GM12878 (cell line): ENCODE measurements at regions not wholly inside any gene's neighbourhood (a gene's known extent, or its start where the extent isn't known, plus 50 kb on each side); places are given as distances from the start of the nearest gene placed in this dataset.

Experiments used
- ATAC-seq: fragments of 200-7000 bp; cut with Tn5 transposase; 3 replicates; pipeline ENCODE4 v1.9.1; 2020; ENCODE audit warnings: mild to moderate bottlenecking, moderate library complexity
- BruUV-seq: library from RNA; stranded (reverse); fragments of 400-500 nt; replicated peaks from 2 replicates; lab custom pipeline; 2021; lab: Mats Ljungman, UMichigan
- CTCF ChIA-PET: fragments of 300-600 bp; sonication (Branson Sonifier 250); formaldehyde crosslinking; extraction: SDS; loops from one replicate; lab custom pipeline; 2021; ENCODE audit warnings: inconsistent platforms; lab: Yijun Ruan, JAX
- POLR2A ChIA-PET: fragments of 350-600 bp; formaldehyde crosslinking; extraction: SDS; loops from one replicate; lab custom pipeline; 2021; ENCODE audit warnings: inconsistent platforms; lab: Charles Lee
- RAD21 ChIA-PET: fragments of 300-600 bp; sonication (Branson Sonifier 250); formaldehyde crosslinking; loops from one replicate; lab custom pipeline; 2023; ENCODE audit warnings: antibody characterized with exemption; ENCODE audit not compliant: unreplicated experiment; lab: Charles Lee
- SMC1A ChIA-PET: fragments of 300-600 bp; sonication (Branson Sonifier 250); formaldehyde crosslinking; loops from one replicate; lab custom pipeline; 2023; ENCODE audit not compliant: unreplicated experiment, uncharacterized antibody; lab: Charles Lee
- DNase-seq: peaks from one replicate; pipeline ENCODE4 v3.0.0-alpha.2; 2011; ENCODE audit warnings: low read depth, low spot score
- FAIRE-seq: peaks from 3 replicates; lab custom pipeline; 2011; peaks lifted over from hg19 to GRCh38; lab: Jason Lieb, UNC
- H2AFZ ChIP-seq: 2 replicates; pipeline ENCODE4 v1.6.0; 2011; ENCODE audit warnings: low read depth, low read length, control low read depth; ENCODE audit not compliant: control insufficient read depth
- H3K27ac ChIP-seq: 2 replicates; pipeline ENCODE4 v1.5.1; 2011; ENCODE audit warnings: control low read depth; ENCODE audit not compliant: control insufficient read depth, insufficient read depth
- H3K27me3 ChIP-seq, 2 experiments: replicated peaks in 1 of 2; 2 replicates each; pipeline versions ENCODE4 v1.6.0 to v1.6.1; 2011; ENCODE audit warnings: low read length in 1 of 2; ENCODE audit not compliant: control insufficient read depth in 2 of 2, insufficient read depth in 2 of 2
- H3K36me3 ChIP-seq, 2 experiments: 2 replicates each; pipeline ENCODE4 v1.5.1; 2011; ENCODE audit warnings: low read length in 1 of 2; ENCODE audit not compliant: control insufficient read depth in 2 of 2, insufficient read depth in 2 of 2
- H3K4me1 ChIP-seq: 2 replicates; pipeline ENCODE4 v1.6.1; 2011; ENCODE audit warnings: mild to moderate bottlenecking, low read length, moderate library complexity, mixed read lengths; ENCODE audit not compliant: control insufficient read depth, insufficient read depth
- H3K4me2 ChIP-seq: 2 replicates; pipeline ENCODE4 v1.6.0; 2011; ENCODE audit warnings: control low read depth; ENCODE audit not compliant: control insufficient read depth, insufficient read depth
- H3K4me3 ChIP-seq: fragments of 200-600 bp; sonication (generic); 2 replicates; pipeline ENCODE4 v1.5.1; 2016
- H3K79me2 ChIP-seq: 2 replicates; pipeline ENCODE4 v1.6.0; 2011; ENCODE audit warnings: low read length; ENCODE audit not compliant: control insufficient read depth, insufficient read depth
- H3K9ac ChIP-seq: 2 replicates; pipeline ENCODE4 v1.8.0; 2011; ENCODE audit warnings: low read length, control low read depth, mixed read lengths; ENCODE audit not compliant: control insufficient read depth, insufficient read depth
- H3K9me3 ChIP-seq: replicated peaks from 3 replicates; pipeline ENCODE4 v1.5.1; 2011; ENCODE audit warnings: mild to moderate bottlenecking, low read length; ENCODE audit not compliant: control insufficient read depth, insufficient read depth
- H4K20me1 ChIP-seq: 2 replicates; pipeline ENCODE4 v1.6.0; 2011; ENCODE audit not compliant: control insufficient read depth, insufficient read depth
- BCL11A ChIP-seq: IDR thresholded peaks from 2 replicates; pipeline ENCODE4 v1.6.1; 2011; ENCODE audit warnings: low read depth, low read length
- CREB1 ChIP-seq: IDR thresholded peaks from 2 replicates; pipeline ENCODE4 v1.6.1; 2012; ENCODE audit warnings: low read depth, mild to moderate bottlenecking, inconsistent platforms
- ETV6 ChIP-seq, 2 experiments: fragments of 450-650 bp in 1 of 2; IDR thresholded peaks in 1 of 2; conservative IDR thresholded peaks in 1 of 2; 2 replicates each; pipeline ENCODE4 v1.6.1; 2014; ENCODE audit warnings: antibody characterized with exemption in 1 of 2, borderline replicate concordance in 1 of 2, low read depth in 1 of 2, mild to moderate bottlenecking in 1 of 2, moderate library complexity in 1 of 2
- KDM1A ChIP-seq: fragments of 200-600 bp; sonication (generic); IDR thresholded peaks from 2 replicates; pipeline ENCODE4 v1.6.1; 2016; ENCODE audit warnings: borderline replicate concordance
- MAX ChIP-seq: IDR thresholded peaks from 2 replicates; pipeline ENCODE4 v1.6.1; 2012; ENCODE audit warnings: low read depth, low read length, improper control_type of control experiment
- PML ChIP-seq: IDR thresholded peaks from 2 replicates; pipeline ENCODE4 v1.6.1; 2012; ENCODE audit warnings: low read length, inconsistent platforms
- RELA ChIP-seq: fragments of 450-650 bp; IDR thresholded peaks from 2 replicates; pipeline ENCODE4 v1.8.0; 2014; ENCODE audit warnings: borderline replicate concordance; ENCODE audit not compliant: partially characterized antibody
- RELB ChIP-seq: fragments of 450-650 bp; IDR thresholded peaks from 2 replicates; pipeline ENCODE4 v1.6.1; 2017; ENCODE audit warnings: low read depth, mild to moderate bottlenecking, moderate library complexity
- RFX5 ChIP-seq: IDR thresholded peaks from 2 replicates; pipeline ENCODE4 v1.6.1; 2011; ENCODE audit warnings: low read depth, low read length, improper control_type of control experiment
- SIX5 ChIP-seq: IDR thresholded peaks from 2 replicates; pipeline ENCODE4 v1.6.1; 2011; ENCODE audit warnings: mild to moderate bottlenecking, low read depth, low read length, moderate library complexity; ENCODE audit not compliant: severe bottlenecking
- SREBF1 ChIP-seq: IDR thresholded peaks from 2 replicates; pipeline ENCODE4 v1.6.1; 2012; ENCODE audit warnings: mild to moderate bottlenecking, low read length
- TBL1XR1 ChIP-seq: IDR thresholded peaks from 2 replicates; pipeline ENCODE4 v1.6.1; 2012; ENCODE audit warnings: low read depth, low read length, improper control_type of control experiment
- TCF12 ChIP-seq: IDR thresholded peaks from 2 replicates; pipeline ENCODE4 v1.6.1; 2011; ENCODE audit warnings: low read depth, mild to moderate bottlenecking, low read length
- TCF3 ChIP-seq: IDR thresholded peaks from 2 replicates; pipeline ENCODE4 v1.6.1; 2012; ENCODE audit warnings: low read depth, mild to moderate bottlenecking, low read length, borderline replicate concordance; ENCODE audit not compliant: insufficient read depth
- ZNF622 ChIP-seq: fragments of 450-650 bp; IDR thresholded peaks from 2 replicates; pipeline ENCODE4 v1.6.1; 2017; ENCODE audit warnings: mild to moderate bottlenecking, inconsistent platforms
- WGBS: methylation state at CpG from one replicate; pipeline ENCODE4 v1.1.6; 2016; ENCODE audit warnings: low lambda C conversion rate; ENCODE audit not compliant: insufficient replicate concordance, insufficient coverage; ENCODE audit errors: missing lambda C conversion rate; 5-methylcytosine and 5-hydroxymethylcytosine counted together
- in situ Hi-C: fragments of 300-500 bp; cut with MboI; formaldehyde crosslinking; loops from 9 replicates; pipeline ENCODE4 v1.14.3; 2018; ENCODE audit warnings: mixed read lengths
- intact Hi-C: fragments of 100-400 bp; cut with micrococcal nuclease; formaldehyde crosslinking; loops from one replicate; pipeline ENCODE4 v1.14.2; 2022; ENCODE audit not compliant: unreplicated experiment

GRCh38 chr9:106700676-106701075 is 162.3 kb upstream of the ZNF462 start:
- H3K4me1 ChIP-seq = no peaks in the 10 kb centered on the region
- H3K4me2 ChIP-seq = no peak overlapping the region
- no peak overlapping the region for H3K27ac ChIP-seq
- no peaks in the 10 kb centered on the region for H4K20me1 ChIP-seq
- no peaks in the 10 kb centered on the region for H3K79me2 ChIP-seq
- ChIA-PET POLR2A (no interaction called here), CTCF (no interaction called here), SMC1A (interaction anchor here (1.3 kb wide), 1 partner anchor 157 kb away, joined by 3 read pairs; no protein-coding TSS in a partner anchor), RAD21 (no interaction called here)
- in situ Hi-C loops = no loop called here
- intact Hi-C loops = no loop called here
- H3K27me3 ChIP-seq = no peaks in the 10 kb centered on the region
- no peak for FAIRE-seq
- no peaks in the 10 kb centered on the region for H3K9me3 ChIP-seq
- no peak for TF ChIP-seq SREBF1
- TF ChIP-seq PML = no peak
- TF ChIP-seq ETV6 (conservative IDR thresholded peaks at IDR 0.05 in 1 of 2, IDR thresholded peaks at IDR 0.05 in 1 of 2; ENCODE audit: borderline replicate concordance in 1 of 2, low read depth in 1 of 2) = no peak
- no peak for TF ChIP-seq KDM1A
- no peak for TF ChIP-seq RELB
- TF ChIP-seq TCF12 = no peak
- no peak for DNase-seq
- no peak overlapping the region for H3K9ac ChIP-seq
- no TSS peak for BruUV-seq
- no peak overlapping the region for H3K4me3 ChIP-seq
- no peak overlapping the region for H2AFZ ChIP-seq
- no peaks in the 10 kb centered on the region for H3K36me3 ChIP-seq
- no peak for ATAC-seq

- DNase-seq (no peak), FAIRE-seq (no peak), ATAC-seq (no peak)
- no peak overlapping the region for H3K27ac ChIP-seq
- H3K9ac ChIP-seq = no peak overlapping the region
- POLR2A ChIA-PET = no interaction called here
- H3K9me3 ChIP-seq = no peaks in the 10 kb centered on the region; the same call in 2 of the 3 replicates
- intact Hi-C loops = no loop called here
- SMC1A ChIA-PET = no interaction called here
- in situ Hi-C loops = no loop called here
- CTCF ChIA-PET = no interaction called here
- no peak overlapping the region for H2AFZ ChIP-seq
- RAD21 ChIA-PET = no interaction called here
- no peaks in the 10 kb centered on the region for H3K79me2 ChIP-seq
- BruUV-seq = no TSS peak
- no peaks in the 10 kb centered on the region for H3K4me1 ChIP-seq
- H3K4me3 ChIP-seq = no peak overlapping the region
- WGBS = 5% methylated on average over 1 of the region's 1 CpG
- H4K20me1 ChIP-seq = no peaks in the 10 kb centered on the region
- no peaks in the 10 kb centered on the region for H3K27me3 ChIP-seq
- H3K4me2 ChIP-seq = no peak overlapping the region
- H3K36me3 ChIP-seq = no peaks in the 10 kb centered on the region
- TF ChIP-seq RFX5 = no peak
- TF ChIP-seq MAX = no peak
- TF ChIP-seq ZNF622 = no peak
- no peak for TF ChIP-seq CREB1
- no peak for TF ChIP-seq TBL1XR1
- no peak for TF ChIP-seq RELA
- no peak for TF ChIP-seq SIX5
- no peak for TF ChIP-seq BCL11A
- no peak for TF ChIP-seq TCF3
These were observed 161.4 kb upstream of the ZNF462 start for GRCh38 chr9:106701611-106702010.
